ENCODE measurements at regions not wholly inside any gene's neighbourhood (a gene's known extent, or its start where the extent isn't known, plus 50 kb on each side); places are given as distances from the start of the nearest gene placed in this dataset.
"Not testable (repeated sequence)": the region's sequence is repeated elsewhere in the genome, so short reads cannot be mapped to it uniquely, and the experiment has no call there.

DNA sequence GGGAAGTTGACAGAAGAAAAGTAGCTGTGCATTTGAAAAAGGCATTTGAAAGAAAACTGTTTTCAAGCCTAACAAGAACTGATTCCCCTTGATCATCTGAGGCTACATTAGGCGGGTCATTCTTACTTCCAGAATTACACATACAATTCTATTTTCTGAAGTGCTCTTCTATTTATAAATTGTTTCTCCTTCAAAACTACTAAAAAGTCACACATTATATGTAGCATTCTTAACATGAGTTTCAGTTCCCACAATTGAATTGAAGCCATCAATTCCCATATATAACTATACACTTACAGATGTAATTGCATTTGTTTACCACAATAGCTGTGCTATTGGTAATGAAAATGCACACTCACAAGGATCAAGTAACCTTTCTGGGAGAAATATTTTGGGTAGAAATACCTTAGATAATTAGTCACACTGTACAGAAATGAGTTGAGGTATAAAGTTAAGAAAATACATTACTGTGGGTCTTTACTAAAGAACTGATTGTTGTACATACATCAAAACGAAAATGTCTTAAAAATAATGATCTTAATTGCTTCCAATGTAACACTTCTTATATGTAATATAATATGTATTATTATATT, 1688.0 kb upstream of the AGA start:
- Histone ChIP-seq H3K79me2 (ENCODE audit: low read length) (no peaks in the 10 kb centered on the region), H3K4me3 (ENCODE audit: low read length) (no peak overlapping the region), H3K9me2 (replicated peaks; ENCODE audit: insufficient read depth, low read length) (no peaks in the 10 kb centered on the region), H3K9ac (ENCODE audit: low read length) (no peak overlapping the region), H3K27me3 (ENCODE audit: low read length) (no peaks in the 10 kb centered on the region), H4K20me1 (ENCODE audit: insufficient read depth, low read depth, low read length) (no peaks in the 10 kb centered on the region), H2AFZ (ENCODE audit: low read length) (no peak overlapping the region), H3K36me3 (ENCODE audit: insufficient read depth, low read length) (no peaks in the 10 kb centered on the region), H3K4me1 (ENCODE audit: low read length) (no peaks in the 10 kb centered on the region), H3K27ac (ENCODE audit: low read length) (no peak overlapping the region), H3K9me3 (ENCODE audit: low read length) (no peaks in the 10 kb centered on the region), H3K4me2 (ENCODE audit: low read depth, low read length, poor library complexity, severe bottlenecking) (no peak overlapping the region)
- DNase-seq = no peak

DNA sequence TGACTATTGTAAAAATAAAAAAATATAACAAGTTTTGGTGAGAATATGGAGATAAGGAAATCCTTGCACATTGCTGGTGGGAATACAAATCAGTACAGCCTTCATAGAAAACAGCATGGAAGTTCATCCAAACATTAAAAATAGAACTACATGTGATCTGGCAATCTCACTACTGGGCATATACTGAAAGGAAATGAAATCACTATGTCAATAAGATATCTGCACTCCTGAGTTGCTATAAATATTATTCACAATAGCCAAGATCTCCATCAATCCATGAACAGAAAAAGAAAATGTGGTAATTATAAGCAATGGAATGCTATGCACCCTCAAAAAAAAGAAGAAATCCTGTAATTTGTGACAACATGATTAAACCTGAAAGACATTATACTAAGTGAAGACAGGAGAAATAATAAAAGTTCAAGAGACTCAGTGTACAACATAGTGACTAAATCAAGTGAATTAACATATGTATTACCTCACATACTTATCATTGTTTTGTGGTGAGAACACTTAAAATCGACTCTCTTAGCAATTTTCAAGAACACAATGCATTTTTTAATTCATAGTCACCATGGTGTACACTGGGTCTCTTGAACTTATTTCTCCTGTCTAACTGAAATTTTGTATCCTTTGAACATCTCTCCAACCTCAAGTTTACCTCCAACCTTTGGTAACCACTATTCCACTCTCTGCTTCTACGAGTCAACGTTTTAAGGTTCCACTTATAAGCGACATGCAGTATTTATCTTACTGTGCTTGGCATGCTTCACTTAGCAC, 1703.7 kb upstream of the AGA start:
- Histone ChIP-seq H3K9ac (ENCODE audit: low read length) (no peak overlapping the region), H3K4me2 (ENCODE audit: low read depth, low read length, poor library complexity, severe bottlenecking) (no peak overlapping the region), H3K27me3 (ENCODE audit: low read length) (no peaks in the 10 kb centered on the region), H3K9me2 (replicated peaks; ENCODE audit: insufficient read depth, low read length) (no peaks in the 10 kb centered on the region), H3K4me3 (ENCODE audit: low read length) (no peak overlapping the region), H3K4me1 (ENCODE audit: low read length) (no peaks in the 10 kb centered on the region), H3K27ac (ENCODE audit: low read length) (no peak overlapping the region), H3K36me3 (ENCODE audit: insufficient read depth, low read length) (no peaks in the 10 kb centered on the region), H3K79me2 (ENCODE audit: low read length) (no peaks in the 10 kb centered on the region), H4K20me1 (ENCODE audit: insufficient read depth, low read depth, low read length) (no peaks in the 10 kb centered on the region), H3K9me3 (ENCODE audit: low read length) (no peaks in the 10 kb centered on the region), H2AFZ (ENCODE audit: low read length) (no peak overlapping the region)
- no peak for DNase-seq

DNA sequence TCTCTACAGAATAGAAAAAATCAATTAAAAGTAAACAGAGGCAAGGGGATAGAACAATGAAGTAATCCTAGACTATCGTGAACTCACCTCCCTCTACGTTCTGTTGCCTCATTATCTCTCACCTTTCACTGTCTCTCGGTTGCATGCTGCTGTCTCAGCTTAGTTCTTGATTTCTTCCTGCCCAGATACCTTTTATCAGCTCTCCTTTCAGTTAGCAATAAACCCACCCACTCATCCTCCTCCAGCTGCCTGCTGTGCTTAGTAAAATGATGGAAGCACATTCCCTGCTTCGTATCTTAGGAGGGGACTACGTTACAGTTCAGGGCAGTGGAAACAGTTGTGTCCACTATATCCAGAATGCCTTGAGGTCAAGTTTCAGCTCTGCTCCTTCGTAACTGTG, 1709.5 kb upstream of the AGA start:
- Histone ChIP-seq H3K27me3 (ENCODE audit: low read length) (no peaks in the 10 kb centered on the region), H3K4me1 (ENCODE audit: low read length) (no peaks in the 10 kb centered on the region), H3K27ac (ENCODE audit: low read length) (no peak overlapping the region), H4K20me1 (ENCODE audit: insufficient read depth, low read depth, low read length) (no peaks in the 10 kb centered on the region), H3K9ac (ENCODE audit: low read length) (no peak overlapping the region), H3K9me2 (replicated peaks; ENCODE audit: insufficient read depth, low read length) (no peaks in the 10 kb centered on the region), H3K36me3 (ENCODE audit: insufficient read depth, low read length) (no peaks in the 10 kb centered on the region), H3K79me2 (ENCODE audit: low read length) (no peaks in the 10 kb centered on the region), H3K4me3 (ENCODE audit: low read length) (no peak overlapping the region), H3K9me3 (ENCODE audit: low read length) (no peaks in the 10 kb centered on the region), H3K4me2 (ENCODE audit: low read depth, low read length, poor library complexity, severe bottlenecking) (no peak overlapping the region), H2AFZ (ENCODE audit: low read length) (no peak overlapping the region)
- DNase-seq = no peak

DNA sequence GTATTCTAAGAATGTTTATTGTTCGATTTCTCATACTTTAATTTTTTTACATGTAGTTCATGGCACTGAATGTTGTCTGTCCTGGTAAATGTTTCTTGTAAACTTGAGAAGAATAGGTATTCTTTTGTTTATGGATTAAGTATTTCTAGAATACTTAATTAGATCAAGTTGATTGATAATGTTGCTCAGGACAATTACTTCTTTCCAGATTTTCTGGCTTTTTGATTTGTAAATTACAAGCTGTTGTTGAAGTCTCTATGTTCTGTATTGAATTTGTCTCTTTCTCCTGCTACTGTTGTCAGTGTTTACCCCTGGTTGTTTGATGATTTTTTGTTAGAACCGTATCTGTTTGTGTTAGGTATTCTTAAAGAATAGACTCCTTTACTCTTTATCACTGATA, 1720.9 kb upstream of the AGA start:
- Histone ChIP-seq H3K27ac (ENCODE audit: low read length) (no peak overlapping the region), H3K4me1 (ENCODE audit: low read length) (no peaks in the 10 kb centered on the region), H3K4me2 (ENCODE audit: low read depth, low read length, poor library complexity, severe bottlenecking) (no peak overlapping the region), H3K4me3 (ENCODE audit: low read length) (no peak overlapping the region), H3K9me2 (replicated peaks; ENCODE audit: insufficient read depth, low read length) (no peaks in the 10 kb centered on the region), H4K20me1 (ENCODE audit: insufficient read depth, low read depth, low read length) (no peaks in the 10 kb centered on the region), H2AFZ (ENCODE audit: low read length) (no peak overlapping the region), H3K36me3 (ENCODE audit: insufficient read depth, low read length) (no peaks in the 10 kb centered on the region), H3K79me2 (ENCODE audit: low read length) (no peaks in the 10 kb centered on the region), H3K9me3 (ENCODE audit: low read length) (no peaks in the 10 kb centered on the region), H3K27me3 (ENCODE audit: low read length) (no peaks in the 10 kb centered on the region), H3K9ac (ENCODE audit: low read length) (no peak overlapping the region)
- no peak for DNase-seq

DNA sequence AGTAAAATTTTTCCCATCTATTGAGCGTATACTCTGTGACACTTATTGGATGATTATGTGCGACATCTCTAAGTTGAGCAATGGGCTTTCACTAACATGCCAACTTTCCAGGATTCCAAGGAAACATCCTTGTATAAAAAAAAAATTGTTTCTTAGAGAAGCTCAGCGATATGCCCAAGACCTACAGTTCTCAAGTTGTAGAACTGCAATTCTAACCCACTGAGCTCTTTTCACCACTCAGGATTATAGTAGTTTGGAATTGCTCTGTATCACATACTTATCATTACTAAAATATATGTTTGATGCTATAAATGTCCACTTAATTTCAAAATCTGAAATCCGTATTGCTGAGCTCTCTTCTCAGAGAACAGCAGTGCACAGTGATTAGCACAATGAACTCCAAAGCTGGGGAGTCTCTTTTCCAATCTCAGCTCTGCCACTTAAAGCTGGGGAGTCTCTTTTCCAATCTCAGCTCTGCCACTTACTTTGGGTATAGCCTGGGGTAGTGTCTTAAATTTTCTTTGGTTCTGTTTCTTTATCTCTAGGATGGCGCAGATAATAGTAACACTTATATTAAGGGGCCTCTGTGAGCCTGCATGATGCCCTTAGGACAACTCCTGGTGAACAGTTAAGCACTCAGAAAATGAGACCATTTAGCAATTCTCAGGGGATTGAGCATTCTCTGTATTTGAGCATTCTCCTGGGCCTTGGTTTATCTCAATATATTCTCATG, 1722.2 kb upstream of the AGA start:
- H3K9ac ChIP-seq (ENCODE audit: low read length) = no peak overlapping the region
- no peaks in the 10 kb centered on the region for H3K79me2 ChIP-seq (ENCODE audit: low read length)
- H3K4me3 ChIP-seq (ENCODE audit: low read length) = no peak overlapping the region

DNA sequence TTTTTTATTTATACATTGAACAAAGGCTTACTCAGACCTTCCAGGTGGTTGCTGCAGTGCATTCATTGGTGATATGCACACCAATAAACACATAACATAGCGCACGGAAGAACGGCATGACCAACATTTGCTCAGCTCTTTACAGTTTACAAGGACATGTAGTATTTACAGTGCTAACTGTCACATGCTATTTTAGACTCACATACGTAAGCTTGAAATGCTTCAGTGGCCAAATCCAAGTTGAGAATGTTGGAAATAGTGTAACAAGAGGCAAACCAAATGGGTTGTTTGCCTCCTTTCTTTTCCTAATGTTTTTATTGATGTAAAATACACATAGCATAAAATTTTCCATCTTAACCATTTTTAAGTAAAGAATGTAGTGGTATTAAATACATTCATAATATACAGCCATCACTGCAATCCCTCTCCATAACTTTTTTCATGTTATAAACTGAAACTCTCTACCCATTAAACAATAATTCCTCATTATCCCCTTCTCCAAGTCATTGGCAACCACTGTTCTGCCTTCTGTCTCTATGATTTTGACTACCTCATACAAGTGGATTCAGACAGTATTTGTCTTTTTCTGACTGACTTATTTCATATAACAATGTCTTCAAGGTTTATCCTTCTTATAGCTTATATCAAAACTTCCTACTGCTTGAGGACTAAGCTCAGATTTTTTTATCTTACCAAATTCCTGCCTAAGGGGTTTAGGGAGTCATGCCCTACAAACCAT, 1722.9 kb upstream of the AGA start:
- H3K9me3 ChIP-seq (ENCODE audit: low read length) = no peaks in the 10 kb centered on the region
- no peak overlapping the region for H3K4me3 ChIP-seq (ENCODE audit: low read length)
- H3K4me1 ChIP-seq (ENCODE audit: low read length) = no peaks in the 10 kb centered on the region
- no peak for DNase-seq
- H3K27me3 ChIP-seq (ENCODE audit: low read length) = no peaks in the 10 kb centered on the region
- no peak overlapping the region for H3K27ac ChIP-seq (ENCODE audit: low read length)
- no peaks in the 10 kb centered on the region for H4K20me1 ChIP-seq (ENCODE audit: insufficient read depth, low read depth, low read length)
- no peaks in the 10 kb centered on the region for H3K79me2 ChIP-seq (ENCODE audit: low read length)
- no peak overlapping the region for H3K4me2 ChIP-seq (ENCODE audit: low read depth, low read length, poor library complexity, severe bottlenecking)
- no peaks in the 10 kb centered on the region for H3K9me2 ChIP-seq (replicated peaks; ENCODE audit: insufficient read depth, low read length)
- H3K9ac ChIP-seq (ENCODE audit: low read length) = no peak overlapping the region
- no peaks in the 10 kb centered on the region for H3K36me3 ChIP-seq (ENCODE audit: insufficient read depth, low read length)
- no peak overlapping the region for H2AFZ ChIP-seq (ENCODE audit: low read length)

More for the DNA sequence above, 1722.2 kb upstream of the AGA start:
- H3K27ac ChIP-seq (ENCODE audit: low read length) = no peak overlapping the region
- no peaks in the 10 kb centered on the region for H3K9me3 ChIP-seq (ENCODE audit: low read length)
- H3K4me2 ChIP-seq (ENCODE audit: low read depth, low read length, poor library complexity, severe bottlenecking) = no peak overlapping the region
- no peaks in the 10 kb centered on the region for H3K9me2 ChIP-seq (replicated peaks; ENCODE audit: insufficient read depth, low read length)
- no peaks in the 10 kb centered on the region for H3K27me3 ChIP-seq (ENCODE audit: low read length)
- H3K4me1 ChIP-seq (ENCODE audit: low read length) = no peaks in the 10 kb centered on the region
- DNase-seq = no peak
- H3K36me3 ChIP-seq (ENCODE audit: insufficient read depth, low read length) = no peaks in the 10 kb centered on the region
- H2AFZ ChIP-seq (ENCODE audit: low read length) = no peak overlapping the region
- no peaks in the 10 kb centered on the region for H4K20me1 ChIP-seq (ENCODE audit: insufficient read depth, low read depth, low read length)

DNA sequence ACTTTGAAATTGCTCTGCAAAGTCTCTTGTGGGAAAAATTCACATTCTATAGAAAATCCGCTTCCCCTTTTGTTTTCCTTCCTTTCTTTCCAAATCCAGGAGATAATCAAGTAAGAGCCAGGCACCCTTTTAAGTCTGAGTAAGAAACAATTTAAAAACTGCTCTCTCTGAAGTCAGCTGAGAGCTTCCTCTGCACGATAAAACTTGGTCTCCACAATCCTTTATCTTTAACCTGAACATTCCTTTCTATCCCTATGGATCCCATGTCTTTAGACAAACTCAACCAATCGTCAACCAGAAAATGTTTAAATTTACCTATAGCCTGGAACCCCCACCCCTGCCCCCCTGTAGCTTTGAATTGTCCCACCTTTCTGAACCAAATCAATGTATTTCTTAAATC, 1723.6 kb upstream of the AGA start:
- no peaks in the 10 kb centered on the region for H3K79me2 ChIP-seq (ENCODE audit: low read length)
- DNase-seq = no peak
- no peak overlapping the region for H3K4me3 ChIP-seq (ENCODE audit: low read length)
- no peaks in the 10 kb centered on the region for H3K9me3 ChIP-seq (ENCODE audit: low read length)
- H3K4me1 ChIP-seq (ENCODE audit: low read length) = no peaks in the 10 kb centered on the region
- no peak overlapping the region for H3K9ac ChIP-seq (ENCODE audit: low read length)
- H2AFZ ChIP-seq (ENCODE audit: low read length) = no peak overlapping the region
- H3K27ac ChIP-seq (ENCODE audit: low read length) = no peak overlapping the region
- H3K4me2 ChIP-seq (ENCODE audit: low read depth, low read length, poor library complexity, severe bottlenecking) = no peak overlapping the region
- no peaks in the 10 kb centered on the region for H4K20me1 ChIP-seq (ENCODE audit: insufficient read depth, low read depth, low read length)
- H3K9me2 ChIP-seq (replicated peaks; ENCODE audit: insufficient read depth, low read length) = no peaks in the 10 kb centered on the region
- no peaks in the 10 kb centered on the region for H3K36me3 ChIP-seq (ENCODE audit: insufficient read depth, low read length)
- no peaks in the 10 kb centered on the region for H3K27me3 ChIP-seq (ENCODE audit: low read length)

DNA sequence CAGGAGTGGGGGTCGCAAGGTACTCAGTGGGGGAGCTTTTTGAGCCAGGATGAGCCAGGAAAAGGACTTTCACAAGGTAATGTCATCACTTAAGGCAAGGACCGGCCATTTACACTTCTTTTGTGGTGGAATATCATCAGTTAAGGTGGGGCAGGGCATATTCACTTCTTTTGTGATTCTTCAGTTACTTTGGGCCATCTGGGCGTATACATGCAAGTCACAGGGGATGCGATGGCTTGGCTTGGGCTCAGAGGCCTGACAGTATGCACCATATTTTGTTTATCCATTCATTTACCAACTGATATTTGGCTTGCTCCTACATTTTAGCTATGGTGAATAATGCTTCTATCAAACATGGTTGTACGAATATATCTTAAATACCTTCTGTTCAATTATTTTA, 1728.1 kb upstream of the AGA start:
- H2AFZ ChIP-seq (ENCODE audit: low read length); H3K79me2 ChIP-seq (ENCODE audit: low read length); H3K27ac ChIP-seq (ENCODE audit: low read length); H3K4me2 ChIP-seq (ENCODE audit: low read depth, low read length, poor library complexity, severe bottlenecking); H3K27me3 ChIP-seq (ENCODE audit: low read length); DNase-seq; H3K4me1 ChIP-seq (ENCODE audit: low read length); H4K20me1 ChIP-seq (ENCODE audit: insufficient read depth, low read depth, low read length); H3K9me3 ChIP-seq (ENCODE audit: low read length); H3K4me3 ChIP-seq (ENCODE audit: low read length); H3K36me3 ChIP-seq (ENCODE audit: insufficient read depth, low read length); H3K9ac ChIP-seq (ENCODE audit: low read length); H3K9me2 ChIP-seq (replicated peaks; ENCODE audit: insufficient read depth, low read length): not testable (repeated sequence)
